Mesendoderm (in vitro differentiated cells): ENCODE measurements at regions not wholly inside any gene's neighbourhood (a gene's known extent, or its start where the extent isn't known, plus 50 kb on each side); places are given as distances from the start of the nearest gene placed in this dataset.
A peak's percentile ranks its signal among the peaks of the same experiment; 100 is the strongest.

Source experiments
- DNase-seq: peaks from one replicate; pipeline ENCODE4 v3.0.0; 2013
- H2AK5ac ChIP-seq: 2 replicates; pipeline ENCODE4 v1.6.1; 2013; ENCODE audit warnings: low read length, inconsistent platforms
- H2BK120ac ChIP-seq: 2 replicates; pipeline ENCODE4 v1.6.1; 2013; ENCODE audit warnings: low read depth, mild to moderate bottlenecking, low read length, moderate library complexity, mixed read lengths
- H2BK15ac ChIP-seq: replicated peaks from 2 replicates; pipeline ENCODE4 v1.6.1; 2013; ENCODE audit warnings: low read depth, mild to moderate bottlenecking, moderate library complexity
- H2BK5ac ChIP-seq: 2 replicates; pipeline ENCODE4 v1.6.1; 2013; ENCODE audit warnings: low read length, inconsistent platforms
- H3K18ac ChIP-seq: 2 replicates; pipeline ENCODE4 v1.6.1; 2013; ENCODE audit warnings: mild to moderate bottlenecking, low read length, mixed read lengths
- H3K23ac ChIP-seq: one replicate; pipeline ENCODE4 v1.6.1; 2013; ENCODE audit warnings: low read length
- H3K27ac ChIP-seq: 2 replicates; pipeline ENCODE4 v1.5.1; 2013; ENCODE audit warnings: low read depth, mild to moderate bottlenecking, inconsistent platforms, low read length, moderate library complexity
- H3K27me3 ChIP-seq: 2 replicates; pipeline ENCODE4 v1.6.1; 2013; ENCODE audit warnings: low read length, control low read depth, mild to moderate bottlenecking, inconsistent platforms; ENCODE audit not compliant: insufficient read depth, poor library complexity
- H3K36me3 ChIP-seq: 2 replicates; pipeline ENCODE4 v1.6.1; 2013; ENCODE audit warnings: low read length, inconsistent platforms; ENCODE audit not compliant: control insufficient read depth, insufficient read depth
- H3K4ac ChIP-seq: one replicate; pipeline ENCODE4 v1.6.1; 2013; ENCODE audit warnings: low read depth, mild to moderate bottlenecking, low read length, moderate library complexity
- H3K4me1 ChIP-seq: 2 replicates; pipeline ENCODE4 v1.6.1; 2013; ENCODE audit warnings: low read depth, low read length, inconsistent platforms; ENCODE audit not compliant: control insufficient read depth
- H3K4me2 ChIP-seq: 2 replicates; pipeline ENCODE4 v1.6.1; 2013; ENCODE audit warnings: low read length
- H3K4me3 ChIP-seq: 2 replicates; pipeline ENCODE4 v1.5.1; 2013; ENCODE audit warnings: mild to moderate bottlenecking, low read length
- H3K56ac ChIP-seq: one replicate; pipeline ENCODE4 v1.6.1; 2013; ENCODE audit warnings: low read length
- H3K79me1 ChIP-seq: 2 replicates; pipeline ENCODE4 v1.6.1; 2013; ENCODE audit warnings: low read length, inconsistent platforms
- H3K79me2 ChIP-seq: 2 replicates; pipeline ENCODE4 v1.6.1; 2013; ENCODE audit warnings: mild to moderate bottlenecking, low read length; ENCODE audit not compliant: control insufficient read depth, insufficient read depth
- H3K9ac ChIP-seq: 2 replicates; pipeline ENCODE4 v1.6.1; 2013; ENCODE audit warnings: low read length, inconsistent platforms
- H4K5ac ChIP-seq: one replicate; pipeline ENCODE4 v1.6.1; 2013; ENCODE audit warnings: low read length
- H4K8ac ChIP-seq: one replicate; pipeline ENCODE4 v1.6.1; 2013; ENCODE audit warnings: low read depth, mild to moderate bottlenecking, control low read depth, low read length, moderate library complexity
- WGBS: extraction: QIAGEN DNeasy Blood & Tissue Kit; methylation state at CpG from one replicate; pipeline ENCODE4 v1.1.7; 2013; ENCODE audit warnings: low lambda C conversion rate, missing lambda C conversion rate; ENCODE audit not compliant: insufficient coverage; ENCODE audit errors: extremely low coverage; 5-methylcytosine and 5-hydroxymethylcytosine counted together

- H4K8ac ChIP-seq, result no peak overlapping the region
- DNase-seq, result peak; percentile 35
- no peak overlapping the region for H3K9ac ChIP-seq
- H3K27ac ChIP-seq, result no peak overlapping the region
- H3K4me1 ChIP-seq, result no peaks in the 10 kb centered on the region
- H2BK5ac ChIP-seq, result no peak overlapping the region
- H3K4ac ChIP-seq, result no peak overlapping the region
- H3K4me2 ChIP-seq, result no peak overlapping the region
- no CpG with 5 or more reads among the region's 9 CpGs for WGBS
- no peak overlapping the region for H3K23ac ChIP-seq
- no peaks in the 10 kb centered on the region for H3K79me1 ChIP-seq
- H3K79me2 ChIP-seq, result no peaks in the 10 kb centered on the region
- no peaks in the 10 kb centered on the region for H3K36me3 ChIP-seq
- no peaks in the 10 kb centered on the region for H3K27me3 ChIP-seq
- no peak overlapping the region for H2BK120ac ChIP-seq
- no peak overlapping the region for H3K56ac ChIP-seq
- H2BK15ac ChIP-seq, result no peak overlapping the region
- no peak overlapping the region for H3K18ac ChIP-seq
- H3K4me3 ChIP-seq, result no peak overlapping the region
- H4K5ac ChIP-seq, result no peak overlapping the region
- H2AK5ac ChIP-seq, result no peak overlapping the region
Observed at GRCh38 chr7:28245123-28245878, 64.7 kb upstream of the JAZF1 start.

GRCh38 chr7:28246921-28247461 is 66.4 kb upstream of the JAZF1 start:
- Histone ChIP-seq H4K5ac (no peak overlapping the region), H2AK5ac (no peak overlapping the region)
- no CpG with 5 or more reads among the region's 7 CpGs for WGBS

GRCh38 chr7:28258240-28258639 is 77.6 kb upstream of the JAZF1 start:
- no peak overlapping the region for H3K27ac ChIP-seq
- no peak overlapping the region for H2BK5ac ChIP-seq
- H3K4me3 ChIP-seq, result no peak overlapping the region
- no CpG with 5 or more reads among the region's 1 CpG for WGBS
- H2AK5ac ChIP-seq, result no peak overlapping the region
- no peak overlapping the region for H2BK15ac ChIP-seq
- no peak overlapping the region for H3K9ac ChIP-seq
- H4K5ac ChIP-seq, result no peak overlapping the region
- DNase-seq, result no peak
- H3K79me1 ChIP-seq, result no peaks in the 10 kb centered on the region
- H3K56ac ChIP-seq, result no peak overlapping the region
- H3K4me1 ChIP-seq, result no peaks in the 10 kb centered on the region
- no peaks in the 10 kb centered on the region for H3K27me3 ChIP-seq
- H4K8ac ChIP-seq, result no peak overlapping the region
- no peak overlapping the region for H3K18ac ChIP-seq
- H3K36me3 ChIP-seq, result no peaks in the 10 kb centered on the region
- H3K4ac ChIP-seq, result no peak overlapping the region
- no peak overlapping the region for H3K4me2 ChIP-seq
- H2BK120ac ChIP-seq, result peak overlapping the region; percentile 6
- no peak overlapping the region for H3K23ac ChIP-seq
- H3K79me2 ChIP-seq, result no peaks in the 10 kb centered on the region

More at GRCh38 chr7:28246921-28247461, 66.4 kb upstream of the JAZF1 start:
- H3K9ac ChIP-seq, result no peak overlapping the region
- DNase-seq, result no peak
- no peaks in the 10 kb centered on the region for H3K4me1 ChIP-seq
- no peak overlapping the region for H3K23ac ChIP-seq
- H3K27me3 ChIP-seq, result no peaks in the 10 kb centered on the region
- H4K8ac ChIP-seq, result no peak overlapping the region
- H3K18ac ChIP-seq, result no peak overlapping the region
- H3K4me2 ChIP-seq, result no peak overlapping the region
- H3K4me3 ChIP-seq, result no peak overlapping the region
- no peak overlapping the region for H3K4ac ChIP-seq
- H2BK120ac ChIP-seq, result no peak overlapping the region
- H3K56ac ChIP-seq, result no peak overlapping the region
- no peak overlapping the region for H2BK5ac ChIP-seq
- H3K36me3 ChIP-seq, result no peaks in the 10 kb centered on the region
- no peak overlapping the region for H2BK15ac ChIP-seq
- H3K27ac ChIP-seq, result no peak overlapping the region
- H3K79me2 ChIP-seq, result no peaks in the 10 kb centered on the region
- no peaks in the 10 kb centered on the region for H3K79me1 ChIP-seq

- no peaks in the 10 kb centered on the region for H3K4me1 ChIP-seq
- H4K5ac ChIP-seq, result no peak overlapping the region
- no peak overlapping the region for H2BK120ac ChIP-seq
- no peak overlapping the region for H2BK15ac ChIP-seq
- H3K4me2 ChIP-seq, result no peak overlapping the region
- H3K27ac ChIP-seq, result no peak overlapping the region
- no peak overlapping the region for H2BK5ac ChIP-seq
- H3K18ac ChIP-seq, result no peak overlapping the region
- H3K56ac ChIP-seq, result no peak overlapping the region
- H3K36me3 ChIP-seq, result no peaks in the 10 kb centered on the region
- no peak for DNase-seq
- WGBS, result no CpG with 5 or more reads among the region's 3 CpGs
- H3K27me3 ChIP-seq, result no peaks in the 10 kb centered on the region
- no peak overlapping the region for H3K4ac ChIP-seq
- no peak overlapping the region for H3K23ac ChIP-seq
- H3K79me1 ChIP-seq, result no peaks in the 10 kb centered on the region
- no peak overlapping the region for H2AK5ac ChIP-seq
- no peaks in the 10 kb centered on the region for H3K79me2 ChIP-seq
- no peak overlapping the region for H3K4me3 ChIP-seq
- no peak overlapping the region for H3K9ac ChIP-seq
- no peak overlapping the region for H4K8ac ChIP-seq
Observed at GRCh38 chr7:28260969-28261368, 80.4 kb upstream of the JAZF1 start.

GRCh38 chr7:28263622-28264271 is 83.2 kb upstream of the JAZF1 start:
- no peak overlapping the region for H4K5ac ChIP-seq
- no peaks in the 10 kb centered on the region for H3K27me3 ChIP-seq
- no peak overlapping the region for H3K23ac ChIP-seq
- H3K9ac ChIP-seq, result no peak overlapping the region
- DNase-seq, result no peak
- H3K79me1 ChIP-seq, result no peaks in the 10 kb centered on the region
- no peak overlapping the region for H4K8ac ChIP-seq
- no peak overlapping the region for H3K4ac ChIP-seq
- H2BK5ac ChIP-seq, result no peak overlapping the region
- H2BK15ac ChIP-seq, result no peak overlapping the region
- H3K4me1 ChIP-seq, result no peaks in the 10 kb centered on the region
- H3K4me3 ChIP-seq, result no peak overlapping the region
- H3K27ac ChIP-seq, result no peak overlapping the region
- no peak overlapping the region for H3K56ac ChIP-seq
- H2AK5ac ChIP-seq, result no peak overlapping the region
- no peak overlapping the region for H3K4me2 ChIP-seq
- no peaks in the 10 kb centered on the region for H3K79me2 ChIP-seq
- H2BK120ac ChIP-seq, result no peak overlapping the region
- H3K36me3 ChIP-seq, result no peaks in the 10 kb centered on the region
- WGBS, result no CpG with 5 or more reads among the region's 9 CpGs
- H3K18ac ChIP-seq, result no peak overlapping the region
